ENCODE measurements at regions not wholly inside any gene's neighbourhood (a gene's known extent, or its start where the extent isn't known, plus 50 kb on each side); places are given as distances from the start of the nearest gene placed in this dataset.

- TF ChIP-seq POLR2A (IDR thresholded peaks at IDR 0.05) = no peak
- no peak for TF ChIP-seq CTCF (IDR thresholded peaks at IDR 0.05)
Observed at GRCh38 chr6:163731215-163732013, 316.9 kb downstream of the QKI start.

Measured in tibial nerve (tissue), 3 donors.